AG08396 (cell line): ENCODE measurements at regions not wholly inside any gene's neighbourhood (a gene's known extent, or its start where the extent isn't known, plus 50 kb on each side); places are given as distances from the start of the nearest gene placed in this dataset.

ENCODE experiments used
- DNase-seq: peaks from one replicate; pipeline ENCODE4 v3.0.0; 2012; ENCODE audit warnings: low spot score, mixed read lengths

DNA sequence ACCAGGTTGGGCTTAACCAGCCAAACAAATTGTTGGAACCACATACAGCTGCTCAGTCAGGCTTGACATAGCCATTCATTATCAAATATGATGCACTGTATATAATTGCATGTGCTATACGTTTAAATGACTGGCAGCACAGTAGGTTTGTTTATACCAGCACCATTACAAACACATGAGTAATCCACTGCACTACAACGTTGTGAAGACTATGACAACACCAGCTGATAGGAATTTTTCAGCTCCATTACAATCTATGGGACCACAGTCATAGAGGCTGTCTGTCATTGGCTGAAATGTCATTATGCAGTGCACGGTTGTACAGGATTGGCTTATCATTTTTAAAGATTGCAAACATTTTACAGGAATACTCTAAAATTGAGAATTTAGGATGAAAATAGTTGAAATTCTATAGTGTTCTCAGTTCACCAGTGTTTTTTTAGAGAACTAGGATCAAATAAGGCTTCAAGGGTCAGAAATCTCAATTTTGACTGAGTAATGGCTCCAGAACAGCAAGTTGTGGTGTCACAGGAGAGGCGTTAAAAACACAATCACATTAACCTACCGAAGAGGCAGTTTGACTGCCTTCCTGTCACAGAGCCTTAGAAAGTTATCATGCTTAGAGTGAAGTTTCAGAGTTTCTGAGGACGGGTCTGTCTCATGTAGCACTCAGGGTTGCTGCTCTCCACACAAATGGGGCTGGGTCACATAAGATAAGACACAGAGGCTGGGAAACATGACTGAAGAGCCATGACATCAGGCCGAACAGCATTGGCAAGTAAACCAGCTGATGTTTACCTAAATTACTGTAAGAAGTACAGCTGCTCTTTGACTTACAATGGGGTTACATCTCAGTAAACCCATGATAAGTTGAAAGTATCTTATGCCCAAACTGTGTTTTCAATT lies 60.7 kb upstream of the SMLR1 start:
- no peak for DNase-seq

DNA sequence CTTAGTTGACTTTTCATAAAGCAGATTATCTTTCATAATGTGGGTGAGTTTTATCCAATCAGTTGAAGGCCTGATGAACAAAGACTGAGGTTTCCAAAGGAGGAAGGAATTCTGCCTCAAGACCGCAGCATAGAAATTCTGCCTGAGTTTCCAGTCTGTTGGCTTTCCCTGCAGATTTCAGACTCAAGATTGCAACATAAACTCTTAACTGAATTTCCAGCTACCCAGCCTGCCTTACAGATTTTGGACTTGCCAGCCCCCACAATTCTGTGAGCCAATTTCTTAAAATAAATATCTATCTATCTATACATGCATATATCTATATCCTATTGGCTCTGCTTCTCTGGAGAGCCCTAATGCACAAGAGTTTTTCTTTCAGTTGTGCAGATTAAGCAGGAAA lies 57.3 kb upstream of the SMLR1 start:
- no peak for DNase-seq

DNA sequence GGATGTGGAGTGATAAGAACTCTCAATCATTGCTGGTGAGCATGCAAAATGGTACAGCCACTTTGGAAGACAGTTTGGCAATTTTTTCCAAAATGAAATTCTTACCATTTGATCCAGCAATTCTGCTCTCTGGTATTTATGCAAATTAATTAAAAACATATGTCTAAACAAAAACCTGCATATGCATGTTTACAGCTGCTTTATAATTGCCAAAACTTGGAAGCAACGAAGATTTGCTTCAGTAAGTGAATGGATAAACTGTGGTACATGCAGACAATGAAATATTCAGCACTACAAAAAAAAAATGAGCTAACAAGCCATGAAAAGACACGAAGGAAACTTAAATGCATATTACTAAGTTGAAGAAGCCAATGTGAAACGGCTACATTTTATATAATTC lies 55.5 kb upstream of the SMLR1 start:
- no peak for DNase-seq

DNA sequence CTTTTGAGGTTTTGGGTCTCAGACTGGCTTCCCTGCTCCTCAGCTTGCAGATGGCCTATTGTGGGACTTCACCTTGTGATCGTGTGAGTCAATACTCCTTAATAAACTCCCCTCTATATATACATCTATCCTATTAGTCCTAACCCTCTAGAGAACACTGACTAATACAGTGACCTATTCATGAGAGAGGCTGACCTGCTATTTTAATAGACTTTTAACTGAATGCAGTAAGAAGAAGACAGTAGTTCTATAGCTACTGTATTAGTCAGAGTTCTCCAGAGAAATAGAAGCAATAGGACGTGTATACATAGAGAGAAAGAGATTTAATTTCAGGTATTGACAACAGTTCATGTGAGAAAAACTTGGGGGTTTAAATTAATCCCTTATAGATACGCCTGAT lies 53.3 kb upstream of the SMLR1 start:
- DNase-seq: no peak

DNA sequence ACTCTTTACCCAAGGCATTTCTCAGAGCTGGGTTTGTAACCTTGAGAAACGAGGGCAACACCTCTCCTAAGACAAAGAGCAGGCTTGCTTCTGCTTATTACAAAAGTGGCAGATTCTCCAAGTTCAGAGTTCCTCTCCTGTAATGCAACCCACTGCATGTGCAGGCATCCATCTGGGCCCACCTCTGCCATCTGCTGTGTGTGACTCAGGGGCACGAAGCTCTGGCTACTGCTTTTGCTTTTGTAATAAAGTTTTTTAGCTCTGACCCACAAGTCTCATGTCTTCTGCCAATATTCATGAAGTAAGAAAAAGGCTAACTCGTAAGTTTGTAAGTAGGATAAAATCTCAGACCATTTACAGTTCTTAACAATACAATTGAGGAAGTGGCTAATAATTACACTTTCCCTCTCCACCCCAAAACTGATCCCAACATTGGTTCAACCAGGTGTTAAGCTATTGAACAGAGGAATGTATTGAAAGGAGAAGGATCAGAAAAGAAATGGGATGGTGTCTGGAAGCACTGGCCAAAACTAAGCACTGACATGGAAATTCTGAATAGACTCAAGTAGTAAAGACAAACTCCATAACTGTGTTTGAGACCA lies 51.7 kb upstream of the SMLR1 start:
- no peak for DNase-seq

DNA sequence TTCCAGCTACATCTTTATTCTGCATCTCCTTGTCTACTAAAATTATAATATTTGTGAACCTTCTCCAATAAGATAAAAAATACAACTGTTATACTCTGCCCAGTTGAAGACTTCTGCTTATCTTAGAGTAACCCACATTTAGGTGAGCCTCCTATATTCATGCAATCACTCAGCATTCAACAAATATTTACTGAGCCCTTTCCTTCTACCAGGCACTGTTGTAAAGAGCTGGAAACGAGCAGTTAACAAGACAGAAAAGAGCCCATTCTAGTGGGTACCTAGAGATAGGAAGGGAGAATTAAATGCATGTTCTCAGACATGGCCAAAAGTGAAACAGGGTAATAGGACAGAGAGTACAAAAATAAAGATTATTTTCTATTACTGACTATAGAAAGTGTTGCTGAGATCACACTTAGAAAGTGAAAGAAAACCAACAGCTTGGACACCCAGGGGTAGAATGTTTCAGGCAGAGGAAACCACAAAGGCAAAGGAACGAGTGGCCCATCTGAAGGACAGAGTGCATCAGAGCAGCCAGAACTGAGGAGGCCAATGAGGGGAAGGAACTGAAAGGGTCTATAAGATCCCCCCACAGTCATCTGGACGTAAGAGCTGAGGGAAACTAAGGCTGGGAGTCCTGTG lies 50.8 kb upstream of the SMLR1 start:
- no peak for DNase-seq
